Fibroblast of lung (primary cell): ENCODE measurements at regions not wholly inside any gene's neighbourhood (a gene's known extent, or its start where the extent isn't known, plus 50 kb on each side); places are given as distances from the start of the nearest gene placed in this dataset.

Source experiments
- EZH2 ChIP-seq: IDR thresholded peaks from 2 replicates; pipeline ENCODE4 v1.5.1; 2012; ENCODE audit warnings: low read length, control low read depth, mild to moderate bottlenecking; ENCODE audit errors: missing control alignments
- TF ChIP-seq, protein P1 (sequence below), 2 donors: IDR thresholded peaks in 1 of 2; conservative IDR thresholded peaks in 1 of 2; 1 replicate in 1 of 2; 2 replicates in 1 of 2; pipeline ENCODE4 v1.5.1; 2011 to 2012; ENCODE audit warnings: low read length in 2 of 2, control low read depth in 1 of 2, inconsistent platforms in 1 of 2, low read depth in 1 of 2, mild to moderate bottlenecking in 1 of 2

DNA sequence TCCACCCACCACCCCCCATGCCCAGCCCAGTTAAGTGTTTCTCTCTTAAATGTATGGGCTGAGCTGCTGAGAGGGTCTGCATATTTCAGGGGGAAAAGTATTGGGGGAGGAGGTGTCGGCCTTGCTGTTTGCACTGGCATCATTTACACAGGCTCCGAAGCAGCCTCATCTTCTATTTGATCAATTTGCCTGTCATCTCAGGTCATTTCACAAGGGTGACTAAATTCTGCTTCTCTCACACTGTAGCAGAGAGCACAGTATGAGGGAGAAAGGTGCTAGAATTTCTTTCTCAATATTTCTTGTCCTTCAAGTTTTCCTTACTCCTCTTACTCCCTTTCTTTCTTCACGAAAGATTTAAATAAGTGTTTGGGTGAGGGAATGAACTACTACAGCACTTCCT, 135.9 kb downstream of the AACS start:
- TF ChIP-seq, protein P1, sequence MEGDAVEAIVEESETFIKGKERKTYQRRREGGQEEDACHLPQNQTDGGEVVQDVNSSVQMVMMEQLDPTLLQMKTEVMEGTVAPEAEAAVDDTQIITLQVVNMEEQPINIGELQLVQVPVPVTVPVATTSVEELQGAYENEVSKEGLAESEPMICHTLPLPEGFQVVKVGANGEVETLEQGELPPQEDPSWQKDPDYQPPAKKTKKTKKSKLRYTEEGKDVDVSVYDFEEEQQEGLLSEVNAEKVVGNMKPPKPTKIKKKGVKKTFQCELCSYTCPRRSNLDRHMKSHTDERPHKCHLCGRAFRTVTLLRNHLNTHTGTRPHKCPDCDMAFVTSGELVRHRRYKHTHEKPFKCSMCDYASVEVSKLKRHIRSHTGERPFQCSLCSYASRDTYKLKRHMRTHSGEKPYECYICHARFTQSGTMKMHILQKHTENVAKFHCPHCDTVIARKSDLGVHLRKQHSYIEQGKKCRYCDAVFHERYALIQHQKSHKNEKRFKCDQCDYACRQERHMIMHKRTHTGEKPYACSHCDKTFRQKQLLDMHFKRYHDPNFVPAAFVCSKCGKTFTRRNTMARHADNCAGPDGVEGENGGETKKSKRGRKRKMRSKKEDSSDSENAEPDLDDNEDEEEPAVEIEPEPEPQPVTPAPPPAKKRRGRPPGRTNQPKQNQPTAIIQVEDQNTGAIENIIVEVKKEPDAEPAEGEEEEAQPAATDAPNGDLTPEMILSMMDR (conservative IDR thresholded peaks at IDR 0.05 in 1 of 2, IDR thresholded peaks at IDR 0.05 in 1 of 2; ENCODE audit: low read depth in 1 of 2, low read length in 2 of 2) = no peak
- no peak for TF ChIP-seq EZH2
